Parathyroid adenoma (tissue), 2 donors: ENCODE measurements at regions not wholly inside any gene's neighbourhood (a gene's known extent, or its start where the extent isn't known, plus 50 kb on each side); places are given as distances from the start of the nearest gene placed in this dataset.
"Not testable (repeated sequence)": the region's sequence is repeated elsewhere in the genome, so short reads cannot be mapped to it uniquely, and the experiment has no call there.

Experiments
- H2AFZ ChIP-seq: fragments of 300-600 bp; sonication (generic); one replicate; pipeline ENCODE4 v1.7.0; 2017; ENCODE audit warnings: antibody characterized with exemption, mild to moderate bottlenecking
- H3K27ac ChIP-seq: fragments of 300-600 bp; sonication (generic); one replicate; pipeline ENCODE4 v1.7.0; 2017
- H3K27me3 ChIP-seq: fragments of 300-600 bp; sonication (generic); one replicate; pipeline ENCODE4 v1.7.0; 2017; ENCODE audit warnings: low read length; ENCODE audit not compliant: control insufficient read depth, insufficient read depth
- H3K36me3 ChIP-seq: fragments of 300-600 bp; sonication (generic); one replicate; pipeline ENCODE4 v1.7.0; 2017; ENCODE audit warnings: low read length; ENCODE audit not compliant: control insufficient read depth, insufficient read depth
- H3K4me1 ChIP-seq: fragments of 300-600 bp; sonication (generic); one replicate; pipeline ENCODE4 v1.7.0; 2017; ENCODE audit warnings: control low read depth
- H3K4me2 ChIP-seq: fragments of 300-600 bp; sonication (generic); one replicate; pipeline ENCODE4 v1.7.0; 2017; ENCODE audit warnings: low read length
- H3K4me3 ChIP-seq: fragments of 300-600 bp; sonication (generic); one replicate; pipeline ENCODE4 v1.7.0; 2017; ENCODE audit warnings: low read depth, low read length
- H3K79me2 ChIP-seq: fragments of 300-600 bp; sonication (generic); one replicate; pipeline ENCODE4 v1.7.0; 2017; ENCODE audit warnings: control low read depth
- H3K9ac ChIP-seq: fragments of 300-600 bp; sonication (generic); one replicate; pipeline ENCODE4 v1.7.0; 2017; ENCODE audit warnings: mild to moderate bottlenecking
- H3K9me3 ChIP-seq: fragments of 300-600 bp; sonication (generic); one replicate; pipeline ENCODE4 v1.7.0; 2017; ENCODE audit warnings: low read length; ENCODE audit not compliant: control insufficient read depth
- TF ChIP-seq, protein P1 (sequence below): fragments of 300-600 bp; sonication (generic); IDR thresholded peaks from one replicate; pipeline ENCODE4 v1.7.0; 2017; ENCODE audit warnings: antibody characterized with exemption, mild to moderate bottlenecking
- donor health status: primary hyperparathyroidism.

DNA sequence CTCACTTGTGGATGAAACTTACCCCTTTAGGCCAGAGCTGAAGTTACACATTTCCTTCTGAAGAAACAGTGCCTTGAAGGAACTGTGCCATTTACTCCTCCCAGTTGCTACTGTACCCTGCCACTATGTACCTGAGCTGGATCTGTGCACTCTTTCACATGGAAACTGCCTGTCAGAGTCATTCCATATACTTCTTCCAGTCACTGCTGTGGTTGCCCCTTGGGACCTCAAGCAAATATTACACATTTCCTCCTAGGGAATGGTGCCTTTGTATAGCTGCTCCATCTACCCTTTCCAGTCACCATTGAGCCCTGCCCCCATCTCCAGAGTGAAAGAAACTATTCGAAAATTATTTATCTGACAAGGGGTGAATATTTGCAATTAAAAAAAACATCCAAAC, 1328.3 kb downstream of the TECRL start:
- no peaks in the 10 kb centered on the region for H3K9me3 ChIP-seq
- no peaks in the 10 kb centered on the region for H3K27me3 ChIP-seq
- H3K79me2 ChIP-seq: no peaks in the 10 kb centered on the region

DNA sequence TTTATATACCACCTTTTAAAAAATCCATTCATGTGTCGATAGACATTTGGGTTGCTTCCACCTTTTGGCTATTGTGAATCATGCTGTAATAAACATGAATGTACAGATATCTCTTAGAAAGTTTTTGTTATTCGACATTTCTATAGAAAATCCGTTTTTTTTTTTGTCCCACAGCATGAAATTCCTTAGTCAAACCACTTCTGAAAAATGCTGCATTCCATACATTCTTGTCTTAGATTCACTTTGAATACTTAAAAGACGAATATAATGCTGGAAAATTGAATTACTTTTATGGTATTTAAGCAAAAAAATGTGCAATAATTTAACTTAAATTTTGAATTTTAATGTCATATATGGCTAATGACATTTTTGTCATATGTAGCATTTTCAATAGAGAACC, 1345.5 kb downstream of the TECRL start:
- H3K9ac ChIP-seq: no peak overlapping the region
- H3K27ac ChIP-seq: no peak overlapping the region
- TF ChIP-seq, protein P1, sequence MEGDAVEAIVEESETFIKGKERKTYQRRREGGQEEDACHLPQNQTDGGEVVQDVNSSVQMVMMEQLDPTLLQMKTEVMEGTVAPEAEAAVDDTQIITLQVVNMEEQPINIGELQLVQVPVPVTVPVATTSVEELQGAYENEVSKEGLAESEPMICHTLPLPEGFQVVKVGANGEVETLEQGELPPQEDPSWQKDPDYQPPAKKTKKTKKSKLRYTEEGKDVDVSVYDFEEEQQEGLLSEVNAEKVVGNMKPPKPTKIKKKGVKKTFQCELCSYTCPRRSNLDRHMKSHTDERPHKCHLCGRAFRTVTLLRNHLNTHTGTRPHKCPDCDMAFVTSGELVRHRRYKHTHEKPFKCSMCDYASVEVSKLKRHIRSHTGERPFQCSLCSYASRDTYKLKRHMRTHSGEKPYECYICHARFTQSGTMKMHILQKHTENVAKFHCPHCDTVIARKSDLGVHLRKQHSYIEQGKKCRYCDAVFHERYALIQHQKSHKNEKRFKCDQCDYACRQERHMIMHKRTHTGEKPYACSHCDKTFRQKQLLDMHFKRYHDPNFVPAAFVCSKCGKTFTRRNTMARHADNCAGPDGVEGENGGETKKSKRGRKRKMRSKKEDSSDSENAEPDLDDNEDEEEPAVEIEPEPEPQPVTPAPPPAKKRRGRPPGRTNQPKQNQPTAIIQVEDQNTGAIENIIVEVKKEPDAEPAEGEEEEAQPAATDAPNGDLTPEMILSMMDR: no peak

More for the DNA sequence above, 1328.3 kb downstream of the TECRL start:
- no peaks in the 10 kb centered on the region for H3K4me1 ChIP-seq
- no peak overlapping the region for H3K4me3 ChIP-seq
- TF ChIP-seq, protein P1: no peak
- no peak overlapping the region for H3K9ac ChIP-seq
- no peak overlapping the region for H2AFZ ChIP-seq
- H3K4me2 ChIP-seq: no peak overlapping the region
- H3K36me3 ChIP-seq: no peaks in the 10 kb centered on the region
- H3K27ac ChIP-seq: no peak overlapping the region

DNA sequence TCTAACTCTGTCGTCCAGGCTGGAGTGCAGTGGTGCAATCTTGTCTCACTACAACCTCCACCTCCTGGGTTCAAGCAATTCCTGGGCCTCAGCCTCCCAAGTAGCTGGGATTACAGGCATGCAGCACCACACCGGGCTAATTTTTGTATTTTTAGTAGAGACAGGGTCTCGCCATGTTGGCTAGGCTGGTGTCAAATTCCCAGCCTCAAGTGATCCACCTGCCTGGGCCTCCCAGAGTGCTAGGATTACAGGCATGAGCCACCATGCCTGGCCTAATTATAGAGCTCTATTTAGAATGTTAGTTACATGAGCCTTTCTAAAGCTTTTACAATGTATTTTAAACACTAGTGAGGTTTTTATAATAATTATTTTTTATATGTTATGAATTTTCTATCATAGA, 1346.4 kb downstream of the TECRL start:
- not testable (repeated sequence) for H3K27me3 ChIP-seq, H3K9ac ChIP-seq, H3K36me3 ChIP-seq

More for the DNA sequence above, 1345.5 kb downstream of the TECRL start:
- no peaks in the 10 kb centered on the region for H3K9me3 ChIP-seq
- no peaks in the 10 kb centered on the region for H3K79me2 ChIP-seq
- no peak overlapping the region for H2AFZ ChIP-seq
- H3K4me3 ChIP-seq: no peak overlapping the region
- H3K36me3 ChIP-seq: no peaks in the 10 kb centered on the region
- H3K4me1 ChIP-seq: no peaks in the 10 kb centered on the region
- H3K4me2 ChIP-seq: no peak overlapping the region
- H3K27me3 ChIP-seq: no peaks in the 10 kb centered on the region

DNA sequence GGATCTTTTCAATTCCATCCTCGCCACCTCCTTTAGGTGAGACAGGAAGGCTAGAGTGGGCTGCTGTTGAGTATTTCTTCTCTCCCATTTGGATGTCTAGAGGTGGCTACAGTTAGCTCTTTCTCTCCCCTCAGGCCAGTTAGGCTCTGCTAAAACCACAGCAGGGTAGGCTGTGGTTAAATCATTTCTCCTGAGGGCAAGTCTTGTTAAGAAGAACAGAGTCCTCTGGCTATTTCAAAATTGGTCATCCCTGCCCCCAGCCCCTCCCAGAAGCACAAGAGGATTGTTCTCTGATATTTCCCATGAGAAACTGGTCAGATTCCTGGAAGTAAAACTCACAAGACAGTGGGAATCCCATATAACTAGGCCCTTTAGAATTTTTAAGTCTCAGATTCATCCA, 1359.5 kb downstream of the TECRL start:
- H3K27ac ChIP-seq: no peak overlapping the region
- H3K27me3 ChIP-seq: no peaks in the 10 kb centered on the region
- H3K4me1 ChIP-seq: no peaks in the 10 kb centered on the region
- H3K4me3 ChIP-seq: no peak overlapping the region
- TF ChIP-seq, protein P1: no peak
- no peaks in the 10 kb centered on the region for H3K79me2 ChIP-seq
- no peaks in the 10 kb centered on the region for H3K9me3 ChIP-seq
- H3K9ac ChIP-seq: no peak overlapping the region
- H3K36me3 ChIP-seq: no peaks in the 10 kb centered on the region
- no peak overlapping the region for H2AFZ ChIP-seq
- H3K4me2 ChIP-seq: no peak overlapping the region

More for the DNA sequence above, 1346.4 kb downstream of the TECRL start:
- not testable (repeated sequence) for H3K4me3 ChIP-seq, H3K4me2 ChIP-seq, H3K4me1 ChIP-seq, H3K9me3 ChIP-seq, H3K27ac ChIP-seq, H3K79me2 ChIP-seq, H2AFZ ChIP-seq

DNA sequence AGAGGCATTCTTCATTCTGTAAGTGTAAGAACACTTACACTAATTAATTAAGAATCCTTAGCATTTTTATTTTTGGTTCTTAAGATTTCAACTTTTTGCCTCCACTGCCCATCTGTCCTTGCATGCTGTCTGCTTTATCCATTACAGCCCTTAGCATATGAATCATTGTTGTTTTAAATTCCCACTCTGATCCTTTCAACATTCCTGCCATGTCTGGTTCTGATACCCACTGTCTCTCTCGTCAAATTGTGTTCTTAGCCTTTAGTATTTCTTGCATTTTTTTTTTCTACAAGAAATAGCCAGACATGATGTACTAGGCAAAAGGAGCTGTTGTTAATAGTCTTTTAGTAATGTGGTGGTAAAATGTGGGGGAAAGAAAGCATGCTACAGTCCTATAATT, 1360.0 kb downstream of the TECRL start:
- Histone ChIP-seq H3K27me3 (no peaks in the 10 kb centered on the region), H3K9me3 (no peaks in the 10 kb centered on the region), H3K9ac (no peak overlapping the region), H3K4me2 (no peak overlapping the region), H3K4me3 (no peak overlapping the region), H2AFZ (no peak overlapping the region), H3K27ac (no peak overlapping the region), H3K4me1 (no peaks in the 10 kb centered on the region), H3K79me2 (no peaks in the 10 kb centered on the region), H3K36me3 (no peaks in the 10 kb centered on the region)
- TF ChIP-seq, protein P1: no peak
